ENCODE measurements at regions not wholly inside any gene's neighbourhood (a gene's known extent, or its start where the extent isn't known, plus 50 kb on each side); places are given as distances from the start of the nearest gene placed in this dataset.

GRCh38 chr2:146602383-146602782, 1242.4 kb upstream of the ACVR2A start:
- Histone ChIP-seq H3K4me3 (ENCODE audit: low read depth in 1 of 2, low read length in 2 of 2) (no peak overlapping the region), H3K27me3 (ENCODE audit: low read depth, low read length) (no peaks in the 10 kb centered on the region), H3K27ac (ENCODE audit: low read length) (no peak overlapping the region), H3K4me1 (ENCODE audit: control insufficient read depth in 1 of 2, insufficient read depth in 2 of 2, low read length in 2 of 2) (no peaks in the 10 kb centered on the region), H3K36me3 (ENCODE audit: control insufficient read depth in 1 of 2, insufficient read depth in 2 of 2, low read length in 2 of 2) (no peaks in the 10 kb centered on the region), H3K9me3 (ENCODE audit: control insufficient read depth in 1 of 2, low read length in 2 of 2) (no peaks in the 10 kb centered on the region)

GRCh38 chr2:146598791-146599190, 1246.0 kb upstream of the ACVR2A start:
- Histone ChIP-seq H3K27ac (ENCODE audit: low read length) (no peak overlapping the region), H3K9me3 (ENCODE audit: control insufficient read depth in 1 of 2, low read length in 2 of 2) (no peaks in the 10 kb centered on the region), H3K27me3 (ENCODE audit: low read depth, low read length) (no peaks in the 10 kb centered on the region), H3K4me3 (ENCODE audit: low read depth in 1 of 2, low read length in 2 of 2) (no peak overlapping the region), H3K4me1 (ENCODE audit: control insufficient read depth in 1 of 2, insufficient read depth in 2 of 2, low read length in 2 of 2) (no peaks in the 10 kb centered on the region), H3K36me3 (ENCODE audit: control insufficient read depth in 1 of 2, insufficient read depth in 2 of 2, low read length in 2 of 2) (no peaks in the 10 kb centered on the region)

GRCh38 chr2:146597291-146597690, 1247.5 kb upstream of the ACVR2A start:
- Histone ChIP-seq H3K4me3 (ENCODE audit: low read depth in 1 of 2, low read length in 2 of 2) (no peak overlapping the region), H3K27me3 (ENCODE audit: low read depth, low read length) (no peaks in the 10 kb centered on the region), H3K9me3 (ENCODE audit: control insufficient read depth in 1 of 2, low read length in 2 of 2) (no peaks in the 10 kb centered on the region), H3K27ac (ENCODE audit: low read length) (no peak overlapping the region), H3K36me3 (ENCODE audit: control insufficient read depth in 1 of 2, insufficient read depth in 2 of 2, low read length in 2 of 2) (no peaks in the 10 kb centered on the region), H3K4me1 (ENCODE audit: control insufficient read depth in 1 of 2, insufficient read depth in 2 of 2, low read length in 2 of 2) (no peaks in the 10 kb centered on the region)

- H3K4me3 ChIP-seq (ENCODE audit: low read depth in 1 of 2, low read length in 2 of 2), result no peak overlapping the region
Measured at GRCh38 chr2:146591908-146592307, 1252.9 kb upstream of the ACVR2A start.

GRCh38 chr2:146587291-146587713, 1257.5 kb upstream of the ACVR2A start:
- no peak overlapping the region for H3K27ac ChIP-seq (ENCODE audit: low read length)
- no peaks in the 10 kb centered on the region for H3K36me3 ChIP-seq (ENCODE audit: control insufficient read depth in 1 of 2, insufficient read depth in 2 of 2, low read length in 2 of 2)
- H3K4me3 ChIP-seq (ENCODE audit: low read depth in 1 of 2, low read length in 2 of 2), result no peak overlapping the region

More at GRCh38 chr2:146591908-146592307, 1252.9 kb upstream of the ACVR2A start:
- no peaks in the 10 kb centered on the region for H3K27me3 ChIP-seq (ENCODE audit: low read depth, low read length)
- H3K36me3 ChIP-seq (ENCODE audit: control insufficient read depth in 1 of 2, insufficient read depth in 2 of 2, low read length in 2 of 2), result no peaks in the 10 kb centered on the region
- H3K4me1 ChIP-seq (ENCODE audit: control insufficient read depth in 1 of 2, insufficient read depth in 2 of 2, low read length in 2 of 2), result no peaks in the 10 kb centered on the region
- no peak overlapping the region for H3K27ac ChIP-seq (ENCODE audit: low read length)
- H3K9me3 ChIP-seq (ENCODE audit: control insufficient read depth in 1 of 2, low read length in 2 of 2), result no peaks in the 10 kb centered on the region

GRCh38 chr2:146584316-146584715, 1260.5 kb upstream of the ACVR2A start:
- Histone ChIP-seq H3K4me1 (ENCODE audit: control insufficient read depth in 1 of 2, insufficient read depth in 2 of 2, low read length in 2 of 2) (no peaks in the 10 kb centered on the region), H3K27me3 (ENCODE audit: low read depth, low read length) (no peaks in the 10 kb centered on the region), H3K4me3 (ENCODE audit: low read depth in 1 of 2, low read length in 2 of 2) (no peak overlapping the region), H3K36me3 (ENCODE audit: control insufficient read depth in 1 of 2, insufficient read depth in 2 of 2, low read length in 2 of 2) (no peaks in the 10 kb centered on the region), H3K9me3 (ENCODE audit: control insufficient read depth in 1 of 2, low read length in 2 of 2) (no peaks in the 10 kb centered on the region), H3K27ac (ENCODE audit: low read length) (no peak overlapping the region)

More at GRCh38 chr2:146587291-146587713, 1257.5 kb upstream of the ACVR2A start:
- no peaks in the 10 kb centered on the region for H3K27me3 ChIP-seq (ENCODE audit: low read depth, low read length)
- no peaks in the 10 kb centered on the region for H3K4me1 ChIP-seq (ENCODE audit: control insufficient read depth in 1 of 2, insufficient read depth in 2 of 2, low read length in 2 of 2)
- no peaks in the 10 kb centered on the region for H3K9me3 ChIP-seq (ENCODE audit: control insufficient read depth in 1 of 2, low read length in 2 of 2)

GRCh38 chr2:146579147-146579930, 1265.5 kb upstream of the ACVR2A start:
- no peaks in the 10 kb centered on the region for H3K36me3 ChIP-seq (ENCODE audit: control insufficient read depth in 1 of 2, insufficient read depth in 2 of 2, low read length in 2 of 2)
- H3K4me1 ChIP-seq (ENCODE audit: control insufficient read depth in 1 of 2, insufficient read depth in 2 of 2, low read length in 2 of 2), result no peaks in the 10 kb centered on the region
- H3K27me3 ChIP-seq (ENCODE audit: low read depth, low read length), result no peaks in the 10 kb centered on the region
- no peak overlapping the region for H3K4me3 ChIP-seq (ENCODE audit: low read depth in 1 of 2, low read length in 2 of 2)
- no peak overlapping the region for H3K27ac ChIP-seq (ENCODE audit: low read length)
- H3K9me3 ChIP-seq (ENCODE audit: control insufficient read depth in 1 of 2, low read length in 2 of 2), result no peaks in the 10 kb centered on the region

GRCh38 chr2:146576339-146577111, 1268.3 kb upstream of the ACVR2A start:
- no peak overlapping the region for H3K4me3 ChIP-seq (ENCODE audit: low read depth in 1 of 2, low read length in 2 of 2)
- no peaks in the 10 kb centered on the region for H3K27me3 ChIP-seq (ENCODE audit: low read depth, low read length)
- no peaks in the 10 kb centered on the region for H3K36me3 ChIP-seq (ENCODE audit: control insufficient read depth in 1 of 2, insufficient read depth in 2 of 2, low read length in 2 of 2)
- H3K9me3 ChIP-seq (ENCODE audit: control insufficient read depth in 1 of 2, low read length in 2 of 2), result no peaks in the 10 kb centered on the region
- no peak overlapping the region for H3K27ac ChIP-seq (ENCODE audit: low read length)
- no peaks in the 10 kb centered on the region for H3K4me1 ChIP-seq (ENCODE audit: control insufficient read depth in 1 of 2, insufficient read depth in 2 of 2, low read length in 2 of 2)

GRCh38 chr2:146572598-146572997, 1272.2 kb upstream of the ACVR2A start:
- Histone ChIP-seq H3K4me3 (ENCODE audit: low read depth in 1 of 2, low read length in 2 of 2) (no peak overlapping the region), H3K27ac (ENCODE audit: low read length) (no peak overlapping the region), H3K27me3 (ENCODE audit: low read depth, low read length) (no peaks in the 10 kb centered on the region), H3K36me3 (ENCODE audit: control insufficient read depth in 1 of 2, insufficient read depth in 2 of 2, low read length in 2 of 2) (no peaks in the 10 kb centered on the region), H3K4me1 (ENCODE audit: control insufficient read depth in 1 of 2, insufficient read depth in 2 of 2, low read length in 2 of 2) (no peaks in the 10 kb centered on the region), H3K9me3 (ENCODE audit: control insufficient read depth in 1 of 2, low read length in 2 of 2) (no peaks in the 10 kb centered on the region)

- Histone ChIP-seq H3K27ac (ENCODE audit: low read length) (no peak overlapping the region), H3K9me3 (ENCODE audit: control insufficient read depth in 1 of 2, low read length in 2 of 2) (no peaks in the 10 kb centered on the region), H3K4me3 (ENCODE audit: low read depth in 1 of 2, low read length in 2 of 2) (no peak overlapping the region), H3K36me3 (ENCODE audit: control insufficient read depth in 1 of 2, insufficient read depth in 2 of 2, low read length in 2 of 2) (no peaks in the 10 kb centered on the region), H3K4me1 (ENCODE audit: control insufficient read depth in 1 of 2, insufficient read depth in 2 of 2, low read length in 2 of 2) (no peaks in the 10 kb centered on the region), H3K27me3 (ENCODE audit: low read depth, low read length) (no peaks in the 10 kb centered on the region)
Measured at GRCh38 chr2:146561996-146562395, 1282.8 kb upstream of the ACVR2A start.

- H3K27me3 ChIP-seq (ENCODE audit: low read depth, low read length), result no peaks in the 10 kb centered on the region
- H3K9me3 ChIP-seq (ENCODE audit: control insufficient read depth in 1 of 2, low read length in 2 of 2), result no peaks in the 10 kb centered on the region
- no peaks in the 10 kb centered on the region for H3K36me3 ChIP-seq (ENCODE audit: control insufficient read depth in 1 of 2, insufficient read depth in 2 of 2, low read length in 2 of 2)
- no peak overlapping the region for H3K27ac ChIP-seq (ENCODE audit: low read length)
- H3K4me3 ChIP-seq (ENCODE audit: low read depth in 1 of 2, low read length in 2 of 2), result no peak overlapping the region
- no peaks in the 10 kb centered on the region for H3K4me1 ChIP-seq (ENCODE audit: control insufficient read depth in 1 of 2, insufficient read depth in 2 of 2, low read length in 2 of 2)
Measured at GRCh38 chr2:146547236-146547635, 1297.6 kb upstream of the ACVR2A start.

Data from muscle layer of duodenum (tissue), 2 donors.